Thyroid gland (tissue), 4 donors: ENCODE measurements at regions not wholly inside any gene's neighbourhood (a gene's known extent, or its start where the extent isn't known, plus 50 kb on each side); places are given as distances from the start of the nearest gene placed in this dataset.

Source experiments
- CTCF ChIP-seq, 6 experiments: fragments of 200-600 bp in 3 of 6; fragments of 450-650 bp in 3 of 6; sonication (generic) in 3 of 6; IDR thresholded peaks; one replicate each; pipeline ENCODE4 v1.5.1; 2016 to 2019; ENCODE audit warnings: antibody characterized with exemption in 6 of 6, mild to moderate bottlenecking in 2 of 6, inconsistent platforms in 1 of 6, moderate library complexity in 1 of 6
- POLR2A ChIP-seq, 2 donors: fragments of 450-650 bp; IDR thresholded peaks; one replicate each; pipeline ENCODE4 v1.6.1; 2017; ENCODE audit warnings: antibody characterized with exemption in 2 of 2, mild to moderate bottlenecking in 2 of 2, moderate library complexity in 1 of 2

GRCh38 chr2:212791569-212791968 is 253.0 kb upstream of the ERBB4 start:
- TF ChIP-seq CTCF (IDR thresholded peaks at IDR 0.05) (no peak), POLR2A (IDR thresholded peaks at IDR 0.05) (no peak)
